A673 (cell line): ENCODE measurements at regions not wholly inside any gene's neighbourhood (a gene's known extent, or its start where the extent isn't known, plus 50 kb on each side); places are given as distances from the start of the nearest gene placed in this dataset.

Experiments
- BruUV-seq: library from RNA; stranded (reverse); fragments of 400-500 nt; replicated peaks from 2 replicates; lab custom pipeline; 2021; lab: Mats Ljungman, UMichigan
- CTCF ChIA-PET: fragments of 300-600 bp; sonication (Branson Sonifier 250); formaldehyde crosslinking; loops from one replicate; lab custom pipeline; 2022; ENCODE audit warnings: antibody characterized with exemption; lab: Charles Lee
- POLR2A ChIA-PET: fragments of 300-600 bp; sonication (Branson Sonifier 250); formaldehyde crosslinking; loops from one replicate; lab custom pipeline; 2022; ENCODE audit warnings: antibody characterized with exemption; ENCODE audit not compliant: low non-redundant PET; lab: Charles Lee
- DNase-seq: peaks from one replicate; pipeline ENCODE4 v3.0.0-alpha.2; 2015; ENCODE audit warnings: low spot score
- H3K27ac ChIP-seq: fragments of 200-600 bp; sonication (generic); 2 replicates; pipeline ENCODE4 v1.5.1; 2016; ENCODE audit warnings: mixed run types, low read depth, mild to moderate bottlenecking, mixed read lengths, antibody characterized with exemption, low read length; ENCODE audit not compliant: poor library complexity, severe bottlenecking
- H3K27me3 ChIP-seq: fragments of 200-600 bp; sonication (generic); replicated peaks from 2 replicates; pipeline ENCODE4 v1.6.1; 2017; ENCODE audit warnings: mixed run types, low read depth, mild to moderate bottlenecking, mixed read lengths, antibody characterized with exemption, low read length; ENCODE audit not compliant: insufficient read depth, poor library complexity
- H3K36me3 ChIP-seq: fragments of 200-600 bp; sonication (generic); 2 replicates; pipeline ENCODE4 v1.6.1; 2016; ENCODE audit warnings: mixed run types, mild to moderate bottlenecking, mixed read lengths, antibody characterized with exemption, low read length; ENCODE audit not compliant: insufficient read depth, poor library complexity, severe bottlenecking
- H3K4me1 ChIP-seq: fragments of 200-600 bp; sonication (generic); 2 replicates; pipeline ENCODE4 v1.6.1; 2017; ENCODE audit warnings: mixed run types, mild to moderate bottlenecking, mixed read lengths, antibody characterized with exemption, low read length; ENCODE audit not compliant: insufficient read depth, poor library complexity, severe bottlenecking
- H3K4me3 ChIP-seq: fragments of 200-600 bp; sonication (generic); 2 replicates; pipeline ENCODE4 v1.5.1; 2016; ENCODE audit warnings: low read depth, mixed run types, mild to moderate bottlenecking, mixed read lengths, low read length; ENCODE audit not compliant: poor library complexity, severe bottlenecking
- H3K9me3 ChIP-seq: fragments of 200-600 bp; sonication (generic); 2 replicates; pipeline ENCODE4 v1.6.1; 2016; ENCODE audit warnings: mixed run types, low read depth, mild to moderate bottlenecking, mixed read lengths, antibody characterized with exemption, low read length; ENCODE audit not compliant: poor library complexity, severe bottlenecking
- CTCF ChIP-seq: fragments of 300-800, 200-600 bp; sonication (generic); conservative IDR thresholded peaks from 2 replicates; pipeline ENCODE4 v1.5.1; 2017; ENCODE audit warnings: low read depth, mild to moderate bottlenecking, antibody characterized with exemption, low read length, moderate library complexity, mixed read lengths
- EZH2 ChIP-seq: fragments of 200-600 bp; sonication (generic); IDR thresholded peaks from 2 replicates; pipeline ENCODE4 v1.6.1; 2017; ENCODE audit warnings: borderline replicate concordance, low read depth, mild to moderate bottlenecking, mixed read lengths, antibody characterized with exemption, low read length; ENCODE audit not compliant: poor library complexity, severe bottlenecking
- intact Hi-C: fragments of 100-400 bp; cut with micrococcal nuclease; formaldehyde crosslinking; loops from one replicate; pipeline ENCODE4 v1.10.0; 2022; ENCODE audit not compliant: unreplicated experiment

- Histone ChIP-seq H3K4me3 (no peak overlapping the region), H3K36me3 (no peaks in the 10 kb centered on the region), H3K4me1 (no peaks in the 10 kb centered on the region), H3K27ac (no peak overlapping the region), H3K27me3 (no peaks in the 10 kb centered on the region), H3K9me3 (no peaks in the 10 kb centered on the region)
- no peak for DNase-seq
- intact Hi-C loops, result no loop called here
- CTCF ChIA-PET, result no interaction called here
- POLR2A ChIA-PET, result no interaction called here
- BruUV-seq, result no TSS peak
- no peak for TF ChIP-seq EZH2
- no peak for TF ChIP-seq CTCF
Observed at GRCh38 chr2:117407746-117408145, 406.7 kb upstream of the DDX18 start.

DNA sequence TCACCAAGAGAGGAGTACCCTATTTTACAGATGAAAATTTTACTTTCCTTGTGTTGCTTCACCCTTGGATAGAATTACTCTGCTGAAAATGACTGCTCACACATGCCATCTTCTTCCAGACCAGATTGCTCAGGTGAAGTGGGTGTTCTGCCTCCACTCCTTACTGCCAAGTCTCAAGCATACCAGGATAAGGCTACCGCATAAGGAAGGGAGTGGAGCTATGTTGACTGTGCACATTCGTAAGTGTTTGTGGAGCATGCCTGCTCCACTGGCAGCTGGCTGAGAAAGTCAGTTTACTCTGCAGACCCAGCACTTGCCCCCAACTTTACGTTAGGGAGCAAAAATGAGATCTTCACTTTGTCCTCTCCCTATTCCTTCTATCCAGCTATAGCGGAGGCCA is 405.0 kb upstream of the DDX18 start:
- no peaks in the 10 kb centered on the region for H3K9me3 ChIP-seq
- H3K4me1 ChIP-seq, result no peaks in the 10 kb centered on the region
- BruUV-seq, result no TSS peak
- H3K4me3 ChIP-seq, result no peak overlapping the region
- H3K27ac ChIP-seq, result no peak overlapping the region
- H3K27me3 ChIP-seq, result no peaks in the 10 kb centered on the region
- H3K36me3 ChIP-seq, result no peaks in the 10 kb centered on the region
- TF ChIP-seq EZH2 (no peak), CTCF (no peak)
- intact Hi-C loops, result no loop called here
- POLR2A ChIA-PET, result no interaction called here
- CTCF ChIA-PET, result no interaction called here
- no peak for DNase-seq

DNA sequence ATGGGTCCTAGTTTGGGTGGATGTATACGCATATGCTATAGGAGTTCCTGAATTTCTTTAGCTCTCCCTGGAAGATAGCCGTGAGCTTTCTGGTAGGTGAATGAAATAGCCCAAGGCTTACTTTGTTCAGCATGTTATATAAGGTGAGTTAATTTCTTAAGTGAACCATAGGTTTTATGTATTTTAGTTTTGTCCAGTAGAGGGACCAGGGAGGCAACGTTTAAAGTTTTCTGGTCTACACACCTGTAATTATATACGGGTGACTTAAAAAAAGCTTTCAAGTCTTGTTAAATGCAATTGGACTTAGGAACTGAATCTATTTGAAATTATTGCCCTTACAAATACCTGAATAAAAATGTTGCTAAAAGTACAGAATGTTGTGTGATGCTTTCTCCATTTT is 402.5 kb upstream of the DDX18 start:
- ChIA-PET POLR2A (no interaction called here), CTCF (no interaction called here)
- no peak for DNase-seq
- Histone ChIP-seq H3K9me3 (no peaks in the 10 kb centered on the region), H3K27me3 (no peaks in the 10 kb centered on the region), H3K4me3 (no peak overlapping the region), H3K36me3 (no peaks in the 10 kb centered on the region), H3K27ac (no peak overlapping the region), H3K4me1 (no peaks in the 10 kb centered on the region)
- intact Hi-C loops, result no loop called here
- TF ChIP-seq CTCF (no peak), EZH2 (no peak)
- no TSS peak for BruUV-seq
